ENCODE measurements at regions not wholly inside any gene's neighbourhood (a gene's known extent, or its start where the extent isn't known, plus 50 kb on each side); places are given as distances from the start of the nearest gene placed in this dataset.

DNA sequence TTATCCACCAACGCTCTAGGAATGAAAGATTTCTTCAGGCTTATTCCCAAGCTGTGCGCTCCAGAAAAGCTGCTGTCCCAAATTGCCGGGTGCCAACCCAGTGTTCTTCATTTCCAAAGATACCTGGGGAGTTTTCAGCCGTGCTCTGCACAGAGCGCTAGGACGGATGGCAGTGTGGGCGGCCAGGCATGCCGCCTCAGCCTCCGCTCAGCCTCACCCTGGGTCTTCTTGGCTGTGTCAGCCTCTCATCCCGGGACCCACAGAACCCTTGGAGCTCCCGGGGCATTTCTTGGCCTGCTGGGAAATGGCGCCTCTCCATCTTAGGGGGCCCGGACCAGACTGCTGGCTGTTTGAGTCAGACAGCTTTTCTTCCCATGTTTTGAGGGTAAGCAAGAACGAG is 116.9 kb upstream of the SLC25A33 start:
- TF ChIP-seq EZH2 (optimal IDR thresholded peaks at IDR 0.05; ENCODE audit: low read depth, low read length) (no peak), EZH2phosphoT487 (IDR thresholded peaks at IDR 0.05; ENCODE audit: low read length) (no peak), CTCF (IDR thresholded peaks at IDR 0.05; ENCODE audit: low read length) (no peak)
- H3K27ac ChIP-seq (ENCODE audit: low read length): no peak overlapping the region
- DNase-seq: no peak
- no peaks in the 10 kb centered on the region for H3K36me3 ChIP-seq (replicated peaks; ENCODE audit: insufficient read depth, low read length)
- H3K4me1 ChIP-seq (ENCODE audit: low read length): peaks cover 25% of the 10 kb centered on the region
- peaks cover 22% of the 10 kb centered on the region for H3F3A ChIP-seq (ENCODE audit: insufficient read depth, low read length)
- H3K9me2 ChIP-seq (replicated peaks; ENCODE audit: insufficient read depth, low read length): no peaks in the 10 kb centered on the region
- no peaks in the 10 kb centered on the region for H3K9me3 ChIP-seq (replicated peaks; ENCODE audit: insufficient read depth, low read length)
- no peak overlapping the region for H3K9ac ChIP-seq (ENCODE audit: low read length)
- no peaks in the 10 kb centered on the region for H3K27me3 ChIP-seq (replicated peaks; ENCODE audit: insufficient read depth, low read length)
- no peak overlapping the region for H2AFZ ChIP-seq (ENCODE audit: low read length)
- no peak overlapping the region for H3K4me2 ChIP-seq (ENCODE audit: low read depth, low read length)
- H3K79me2 ChIP-seq (ENCODE audit: low read length): no peaks in the 10 kb centered on the region
- no peaks in the 10 kb centered on the region for H4K20me1 ChIP-seq (ENCODE audit: insufficient read depth, low read length)
- no peak overlapping the region for H3K4me3 ChIP-seq (ENCODE audit: low read length)

DNA sequence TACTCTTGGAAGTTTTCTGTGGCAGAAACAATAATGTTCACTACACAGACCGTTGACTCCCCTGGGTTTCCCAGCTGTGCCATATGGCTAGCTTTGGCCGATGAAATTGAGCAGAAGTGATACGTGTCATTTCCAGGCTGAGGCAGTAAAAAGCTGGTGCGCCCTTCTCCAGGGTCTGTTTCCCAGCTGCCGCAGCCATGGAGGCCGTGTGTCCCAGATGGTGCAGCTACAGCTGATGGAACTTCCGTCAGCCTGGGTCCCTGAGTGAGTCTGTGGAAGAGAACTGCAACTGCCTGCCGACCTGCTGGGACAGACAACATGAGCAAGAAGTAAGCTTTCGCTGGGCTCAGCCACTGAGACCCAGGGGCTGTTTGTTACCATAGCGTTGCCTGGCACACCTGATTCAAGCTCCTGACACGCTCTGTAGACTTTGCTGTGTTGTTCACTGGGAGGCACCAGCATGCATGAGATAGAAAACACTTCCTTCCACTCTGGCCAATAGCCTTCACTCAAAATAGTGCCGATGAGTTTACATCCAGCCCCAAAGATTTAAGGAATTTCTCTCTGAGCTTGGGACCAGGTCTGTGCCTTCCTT is 116.3 kb upstream of the SLC25A33 start:
- H3K79me2 ChIP-seq (ENCODE audit: low read length): no peaks in the 10 kb centered on the region
- DNase-seq: no peak
- no peak overlapping the region for H3K4me2 ChIP-seq (ENCODE audit: low read depth, low read length)
- H3K9ac ChIP-seq (ENCODE audit: low read length): no peak overlapping the region
- no peaks in the 10 kb centered on the region for H3K9me2 ChIP-seq (replicated peaks; ENCODE audit: insufficient read depth, low read length)
- no peaks in the 10 kb centered on the region for H3K36me3 ChIP-seq (replicated peaks; ENCODE audit: insufficient read depth, low read length)
- no peak overlapping the region for H3K27ac ChIP-seq (ENCODE audit: low read length)
- H3F3A ChIP-seq (ENCODE audit: insufficient read depth, low read length): peaks cover 26% of the 10 kb centered on the region
- no peaks in the 10 kb centered on the region for H4K20me1 ChIP-seq (ENCODE audit: insufficient read depth, low read length)
- H3K4me3 ChIP-seq (ENCODE audit: low read length): no peak overlapping the region
- no peaks in the 10 kb centered on the region for H3K27me3 ChIP-seq (replicated peaks; ENCODE audit: insufficient read depth, low read length)
- H2AFZ ChIP-seq (ENCODE audit: low read length): no peak overlapping the region
- H3K4me1 ChIP-seq (ENCODE audit: low read length): peaks cover 28% of the 10 kb centered on the region
- no peaks in the 10 kb centered on the region for H3K9me3 ChIP-seq (replicated peaks; ENCODE audit: insufficient read depth, low read length)
- TF ChIP-seq EZH2 (optimal IDR thresholded peaks at IDR 0.05; ENCODE audit: low read depth, low read length) (no peak), CTCF (IDR thresholded peaks at IDR 0.05; ENCODE audit: low read length) (no peak), EZH2phosphoT487 (IDR thresholded peaks at IDR 0.05; ENCODE audit: low read length) (no peak)

- H3K27me3 ChIP-seq (replicated peaks; ENCODE audit: insufficient read depth, low read length): no peaks in the 10 kb centered on the region
- no peaks in the 10 kb centered on the region for H3K36me3 ChIP-seq (replicated peaks; ENCODE audit: insufficient read depth, low read length)
- no peaks in the 10 kb centered on the region for H3K79me2 ChIP-seq (ENCODE audit: low read length)
- no peak overlapping the region for H3K4me2 ChIP-seq (ENCODE audit: low read depth, low read length)
- H2AFZ ChIP-seq (ENCODE audit: low read length): no peak overlapping the region
- H3K9ac ChIP-seq (ENCODE audit: low read length): no peak overlapping the region
- H3K9me2 ChIP-seq (replicated peaks; ENCODE audit: insufficient read depth, low read length): no peaks in the 10 kb centered on the region
- H3K4me1 ChIP-seq (ENCODE audit: low read length): peaks cover 35% of the 10 kb centered on the region
- H4K20me1 ChIP-seq (ENCODE audit: insufficient read depth, low read length): no peaks in the 10 kb centered on the region
- peaks cover 30% of the 10 kb centered on the region for H3F3A ChIP-seq (ENCODE audit: insufficient read depth, low read length)
- TF ChIP-seq EZH2phosphoT487 (IDR thresholded peaks at IDR 0.05; ENCODE audit: low read length) (no peak), CTCF (IDR thresholded peaks at IDR 0.05; ENCODE audit: low read length) (no peak), EZH2 (optimal IDR thresholded peaks at IDR 0.05; ENCODE audit: low read depth, low read length) (no peak)
- DNase-seq: no peak
- no peaks in the 10 kb centered on the region for H3K9me3 ChIP-seq (replicated peaks; ENCODE audit: insufficient read depth, low read length)
- no peak overlapping the region for H3K4me3 ChIP-seq (ENCODE audit: low read length)
- no peak overlapping the region for H3K27ac ChIP-seq (ENCODE audit: low read length)
Observed at GRCh38 chr1:9424261-9424660, 115.0 kb upstream of the SLC25A33 start.
